NCI-H82 (cell line): ENCODE measurements at regions not wholly inside any gene's neighbourhood (a gene's known extent, or its start where the extent isn't known, plus 50 kb on each side); places are given as distances from the start of the nearest gene placed in this dataset.
"Not testable (repeated sequence)": the region's sequence is repeated elsewhere in the genome, so short reads cannot be mapped to it uniquely, and the experiment has no call there.

ENCODE experiments used
- DNase-seq: peaks from one replicate; lab custom pipeline; 2025; lab: John Stamatoyannopoulos, UW

DNA sequence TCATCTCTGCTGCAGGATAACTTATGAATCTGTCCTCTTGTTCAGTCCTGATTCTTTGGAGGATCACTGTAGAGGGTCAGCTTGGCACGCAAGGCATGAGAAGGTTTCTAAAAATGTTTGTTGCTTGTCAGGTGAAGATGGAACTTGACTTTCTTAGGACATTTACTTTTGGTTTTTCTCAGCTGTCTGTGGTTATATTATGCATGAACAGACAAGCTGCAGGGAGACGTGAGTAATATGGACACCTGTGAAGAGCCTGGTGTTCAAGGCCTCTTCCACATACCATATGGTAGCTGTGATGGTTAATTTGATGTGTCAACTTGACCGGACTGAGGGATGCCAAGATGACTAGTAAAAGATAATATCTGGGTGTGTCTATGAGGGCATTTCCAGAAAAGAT is 270.2 kb upstream of the CPHXL start:
- DNase-seq, result no peak

- DNase-seq, result no peak
These were observed 271.3 kb upstream of the CPHXL start for GRCh38 chr16:75997606-75998005.

DNA sequence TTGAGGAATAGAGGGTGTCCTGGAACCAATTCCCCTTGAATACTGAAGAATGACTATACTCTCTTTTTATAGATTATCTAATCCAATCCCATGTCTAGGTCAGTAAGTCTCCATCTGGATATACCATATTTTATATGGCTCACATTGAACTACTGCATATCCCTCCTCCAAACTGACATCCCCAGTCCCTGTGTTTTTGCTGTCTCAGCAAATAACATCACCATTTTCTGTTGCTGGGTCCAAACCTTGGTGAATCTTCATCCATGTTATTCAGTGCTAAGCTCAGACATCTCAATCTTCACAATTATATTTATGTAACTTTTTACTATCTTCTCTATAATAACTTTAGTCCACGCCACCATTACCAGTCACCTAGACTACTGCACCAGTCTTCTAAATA is 269.6 kb upstream of the CNTNAP4 start:
- DNase-seq, result no peak

DNA sequence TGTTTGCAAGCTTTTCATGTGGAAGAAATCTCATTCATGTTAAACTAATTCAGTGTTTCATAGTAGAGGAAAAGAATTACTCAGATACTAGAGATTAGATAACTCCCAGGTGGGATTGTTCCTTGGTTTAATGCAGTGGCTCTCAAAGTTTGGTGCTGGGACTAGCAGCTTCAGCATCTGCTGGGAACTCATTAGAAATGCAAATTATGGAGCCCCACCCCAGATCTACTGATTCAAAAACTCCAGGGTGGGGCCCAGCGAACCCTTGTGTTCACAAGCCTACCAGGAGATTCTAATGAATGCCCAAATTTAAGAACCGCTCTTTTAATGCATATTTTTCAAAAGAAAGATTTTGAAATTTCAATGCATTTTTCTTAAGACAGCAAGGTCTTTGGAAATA is 253.4 kb upstream of the CNTNAP4 start:
- DNase-seq, result no peak

- no peak for DNase-seq
These were observed 241.5 kb upstream of the CNTNAP4 start for GRCh38 chr16:76035689-76036088.

DNA sequence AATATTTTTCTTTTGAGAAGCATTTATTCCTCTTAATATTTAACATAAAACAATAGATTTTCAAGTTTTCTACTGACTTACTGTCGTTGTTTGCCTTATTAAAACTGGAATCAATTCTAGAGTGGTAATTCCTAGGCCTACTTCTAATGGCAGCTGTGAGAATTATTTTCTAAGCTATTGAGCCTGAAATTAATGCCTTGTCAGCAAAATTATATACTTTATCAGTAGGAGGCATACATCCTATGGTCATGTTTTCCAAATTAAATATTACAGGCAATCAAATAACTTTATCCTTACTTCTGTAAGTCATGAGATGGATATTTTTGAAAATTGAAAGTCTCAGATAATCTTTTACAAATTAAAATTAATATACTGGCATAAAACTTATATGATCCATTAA is 239.1 kb upstream of the CNTNAP4 start:
- DNase-seq, result no peak

DNA sequence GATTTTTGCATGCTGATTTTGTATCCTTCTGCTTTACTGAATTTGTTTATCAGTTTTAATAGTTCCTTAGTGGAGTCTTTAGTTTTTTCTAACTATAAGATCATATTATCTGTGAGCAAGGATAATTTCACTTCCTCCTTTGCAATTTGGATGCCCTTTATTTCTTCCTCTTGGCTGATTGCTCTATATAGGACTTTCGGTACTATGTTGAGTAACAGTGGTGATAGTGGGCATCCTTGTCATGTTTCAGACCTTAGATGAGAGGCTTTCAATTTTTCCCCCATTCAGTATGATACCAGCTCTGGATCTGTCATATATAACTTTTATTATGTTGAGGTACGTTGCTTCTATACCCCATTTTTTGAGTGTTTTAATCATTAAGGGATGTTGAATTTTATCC is 224.5 kb upstream of the CNTNAP4 start:
- no peak for DNase-seq

DNA sequence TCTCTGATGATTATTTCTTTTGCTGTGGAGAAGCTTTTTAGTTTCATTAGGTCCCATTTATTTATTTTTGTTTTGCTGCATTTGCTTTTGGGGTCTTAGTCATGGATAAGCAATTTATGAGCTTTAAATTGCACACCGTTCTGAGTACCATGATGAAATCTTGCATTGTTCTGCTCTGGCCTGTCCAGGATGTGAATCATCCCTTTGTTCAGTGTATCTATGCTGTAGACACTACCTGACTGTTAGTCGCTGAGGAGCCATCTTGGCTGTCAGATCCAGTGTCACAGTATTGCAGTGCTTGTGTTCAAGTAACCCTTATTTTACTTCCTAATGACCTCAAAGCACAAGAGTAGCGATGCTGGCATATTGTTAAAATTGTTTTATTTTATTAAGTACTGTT is 218.0 kb upstream of the CNTNAP4 start:
- DNase-seq, result no peak

GRCh38 chr16:76059701-76060100 is 217.5 kb upstream of the CNTNAP4 start:
- no peak for DNase-seq

GRCh38 chr16:76071690-76072089 is 205.5 kb upstream of the CNTNAP4 start:
- no peak for DNase-seq

GRCh38 chr16:76081967-76082366 is 195.2 kb upstream of the CNTNAP4 start:
- no peak for DNase-seq

DNA sequence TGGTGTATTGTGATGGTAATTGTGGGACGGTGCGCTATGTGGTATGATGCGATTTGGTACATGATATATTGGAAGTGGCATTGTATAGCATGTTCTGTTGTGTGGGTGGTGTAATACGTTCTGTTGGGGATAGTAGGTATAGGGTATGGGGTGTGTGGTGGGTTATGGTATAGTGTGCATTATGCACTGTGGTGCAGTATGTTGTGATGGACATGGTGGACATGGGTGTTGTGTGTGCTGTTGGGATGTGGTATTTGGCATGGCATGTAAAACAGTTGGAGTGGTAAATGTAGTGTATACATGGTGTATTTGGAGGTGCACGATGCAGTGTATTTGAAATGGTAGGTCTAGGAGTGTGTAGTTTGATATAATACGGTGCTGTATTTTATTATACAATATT is 170.6 kb upstream of the CNTNAP4 start:
- no peak for DNase-seq

DNA sequence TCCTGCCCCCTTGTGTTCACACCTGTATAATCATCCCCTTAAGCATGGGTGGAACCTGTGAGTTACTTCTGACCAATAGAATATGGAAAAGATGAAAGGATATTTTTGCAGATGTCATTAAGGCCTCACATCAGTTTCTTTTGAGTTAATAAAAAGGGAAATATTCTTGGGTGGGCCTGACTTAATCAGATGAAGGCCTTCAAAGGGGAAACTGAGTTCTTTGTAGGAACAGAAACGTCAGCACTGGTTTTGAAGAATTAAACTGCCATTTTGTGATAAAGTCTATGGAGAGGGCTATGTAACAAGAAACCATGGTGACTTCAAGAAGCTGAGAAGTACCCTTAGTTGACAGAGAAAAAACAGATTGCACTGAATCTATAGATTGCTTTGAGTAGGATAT is 168.7 kb upstream of the CNTNAP4 start:
- no peak for DNase-seq

GRCh38 chr16:76114681-76115080 is 162.5 kb upstream of the CNTNAP4 start:
- DNase-seq, result no peak

GRCh38 chr16:76118344-76118743 is 158.9 kb upstream of the CNTNAP4 start:
- DNase-seq, result no peak

DNA sequence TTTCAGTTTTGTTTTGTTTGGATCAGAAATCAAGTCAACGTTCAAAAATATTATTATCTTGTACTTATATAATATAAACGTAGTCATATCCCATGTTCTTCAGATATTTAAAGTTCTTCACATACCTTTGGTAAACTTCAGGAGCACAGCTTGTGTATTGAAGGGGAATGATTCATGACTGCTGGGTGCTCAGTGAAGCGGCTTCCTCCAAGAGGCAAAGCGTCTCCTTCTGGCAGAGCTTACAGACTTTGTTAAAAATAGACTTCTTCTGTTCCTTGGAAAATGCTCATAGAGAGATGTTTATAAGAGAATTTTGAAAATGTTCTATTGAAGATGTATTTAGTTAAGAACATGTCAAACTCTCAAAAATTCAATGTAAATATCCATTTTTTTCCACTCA is 155.6 kb upstream of the CNTNAP4 start:
- no peak for DNase-seq

DNA sequence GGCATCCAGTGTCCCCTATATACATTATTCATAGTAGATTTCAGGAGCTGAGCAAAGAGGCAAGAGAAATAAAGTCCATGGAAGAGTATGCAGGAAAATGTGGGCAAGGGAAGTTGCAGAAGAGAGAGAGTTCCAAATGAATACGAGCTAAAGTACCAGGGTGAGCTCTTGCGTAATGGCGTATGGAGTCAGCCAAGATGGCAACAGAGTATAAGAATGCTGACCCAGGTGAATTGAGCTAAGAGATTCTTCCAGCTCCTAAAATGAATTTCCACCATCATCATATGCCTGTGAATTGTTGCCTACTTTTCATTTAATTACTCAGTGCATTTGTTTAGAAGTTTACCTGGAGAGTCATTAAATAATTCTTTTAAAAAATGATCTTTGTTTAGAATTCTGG is 153.2 kb upstream of the CNTNAP4 start:
- no peak for DNase-seq

DNA sequence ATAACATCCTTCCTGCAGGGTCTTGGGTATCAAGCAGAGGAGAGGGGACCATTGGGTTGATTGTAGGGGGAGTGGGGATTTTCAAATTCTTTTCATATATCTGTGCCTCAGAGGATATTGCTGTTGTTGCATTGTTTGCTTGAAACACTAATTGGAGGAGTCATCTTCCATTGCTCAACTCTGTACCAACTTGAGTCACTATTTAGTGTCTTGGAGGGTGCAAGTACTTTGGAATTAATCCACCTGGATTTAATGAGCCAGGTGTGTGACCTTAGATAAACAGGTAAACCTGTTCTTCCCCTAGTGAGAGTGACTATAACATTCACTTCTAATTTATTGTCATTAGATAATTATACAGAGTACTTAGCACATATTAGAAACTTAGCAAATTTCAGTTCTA is 151.3 kb upstream of the CNTNAP4 start:
- DNase-seq, result no peak

- not testable (repeated sequence) for DNase-seq
These were observed 139.1 kb upstream of the CNTNAP4 start for GRCh38 chr16:76138056-76138455.

- no peak for DNase-seq
These were observed 119.6 kb upstream of the CNTNAP4 start for GRCh38 chr16:76157629-76158028.

DNA sequence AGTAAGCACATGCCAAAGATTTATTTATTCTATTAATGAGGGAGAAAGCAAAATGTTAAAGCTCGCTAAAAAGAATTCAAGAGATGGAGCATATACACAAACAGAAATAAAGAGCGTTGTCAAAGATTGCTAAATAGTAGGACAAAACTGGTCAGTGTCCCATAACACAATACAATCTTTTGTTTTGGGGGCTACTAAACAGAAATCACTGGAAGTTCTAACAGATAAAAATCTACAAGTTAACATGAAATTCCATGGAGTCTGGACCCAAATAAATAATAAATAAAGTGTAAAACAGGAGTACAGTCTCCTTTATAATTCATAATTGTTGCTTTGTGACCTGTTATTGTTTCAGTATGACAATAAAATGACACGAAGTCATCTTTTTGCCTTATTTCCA is 115.2 kb upstream of the CNTNAP4 start:
- no peak for DNase-seq

GRCh38 chr16:76164970-76165558 is 112.1 kb upstream of the CNTNAP4 start:
- DNase-seq, result no peak

GRCh38 chr16:76175718-76176117 is 101.5 kb upstream of the CNTNAP4 start:
- DNase-seq, result no peak

GRCh38 chr16:76176153-76176552 is 101.0 kb upstream of the CNTNAP4 start:
- DNase-seq, result no peak

DNA sequence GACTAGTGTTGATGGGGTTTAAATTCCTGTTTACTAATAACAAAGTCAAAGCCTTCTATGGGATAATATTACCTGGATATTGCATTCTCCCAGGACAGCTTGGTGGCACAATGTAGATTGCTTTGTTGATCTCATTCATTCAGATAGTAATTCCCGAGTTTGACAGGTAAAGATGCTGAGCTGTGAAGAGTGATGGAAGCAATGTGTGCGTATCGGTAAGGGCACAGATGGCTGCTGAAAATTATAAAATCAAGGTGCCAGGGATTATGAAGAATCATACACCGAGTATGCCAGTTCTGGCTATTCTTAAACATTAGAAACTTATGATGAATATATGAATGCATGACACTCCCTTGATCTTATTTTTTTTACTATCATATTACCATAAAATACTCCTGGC is 100.6 kb upstream of the CNTNAP4 start:
- no peak for DNase-seq
